HFFc6 (cell line): ENCODE measurements at regions not wholly inside any gene's neighbourhood (a gene's known extent, or its start where the extent isn't known, plus 50 kb on each side); places are given as distances from the start of the nearest gene placed in this dataset.
"Not testable (repeated sequence)": the region's sequence is repeated elsewhere in the genome, so short reads cannot be mapped to it uniquely, and the experiment has no call there.

Experiments
- DNase-seq: peaks from one replicate; pipeline ENCODE4 v3.0.0-alpha.2; 2018
- H3K27ac Mint-ChIP-seq: 2 replicates; pipeline ENCODE4 v1.8.0; 2020; ENCODE audit warnings: mild to moderate bottlenecking, mixed read lengths
- H3K27me3 Mint-ChIP-seq: 2 replicates; pipeline ENCODE4 v1.8.0; 2021; ENCODE audit warnings: mild to moderate bottlenecking, moderate library complexity, mixed read lengths; ENCODE audit not compliant: insufficient read depth
- H3K36me3 Mint-ChIP-seq: 2 replicates; pipeline ENCODE4 v1.8.0; 2021; ENCODE audit warnings: low read depth, mixed read lengths
- H3K4me1 Mint-ChIP-seq: 2 replicates; pipeline ENCODE4 v1.8.0; 2020; ENCODE audit warnings: low read depth, mixed read lengths
- H3K4me3 Mint-ChIP-seq: 2 replicates; pipeline ENCODE4 v1.8.0; 2020; ENCODE audit warnings: mild to moderate bottlenecking, moderate library complexity, mixed read lengths
- H3K9me3 Mint-ChIP-seq: 2 replicates; pipeline ENCODE4 v1.8.0; 2020; ENCODE audit warnings: mild to moderate bottlenecking, mixed read lengths
- TF ChIP-seq, protein P1 (sequence below): fragments of 200-600 bp; sonication (generic); IDR thresholded peaks from 2 replicates; pipeline ENCODE4 v1.5.0; 2021; ENCODE audit warnings: antibody characterized with exemption, mild to moderate bottlenecking

DNA sequence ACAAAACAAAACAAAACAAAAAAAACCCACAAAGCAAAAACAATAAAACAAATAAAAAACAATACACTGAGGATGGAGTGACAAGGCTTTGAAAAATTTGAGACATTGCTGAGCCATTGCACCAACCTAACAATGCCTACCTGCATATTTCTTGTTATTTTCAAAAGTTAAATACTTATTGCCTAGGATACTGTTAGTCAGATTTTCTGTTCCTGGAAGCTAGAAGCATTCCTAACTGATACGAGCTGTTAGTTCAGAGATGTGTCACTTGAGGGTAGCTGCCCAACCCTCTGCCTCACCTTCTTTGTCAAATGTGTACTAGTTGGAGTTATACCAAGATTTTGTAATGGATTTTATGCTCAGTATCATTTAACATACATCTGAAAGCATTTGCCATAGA lies 187.2 kb downstream of the TXNL1 start:
- H3K36me3 Mint-ChIP-seq, result no peaks in the 10 kb centered on the region
- H3K27me3 Mint-ChIP-seq, result no peaks in the 10 kb centered on the region; the same call in 1 of the 2 replicates
- H3K4me3 Mint-ChIP-seq, result no peak overlapping the region
- peaks cover 10% of the 10 kb centered on the region; the same call in 1 of the 2 replicates for H3K4me1 Mint-ChIP-seq
- no peak overlapping the region for H3K27ac Mint-ChIP-seq
- no peak for DNase-seq
- no peaks in the 10 kb centered on the region for H3K9me3 Mint-ChIP-seq
- TF ChIP-seq, protein P1, sequence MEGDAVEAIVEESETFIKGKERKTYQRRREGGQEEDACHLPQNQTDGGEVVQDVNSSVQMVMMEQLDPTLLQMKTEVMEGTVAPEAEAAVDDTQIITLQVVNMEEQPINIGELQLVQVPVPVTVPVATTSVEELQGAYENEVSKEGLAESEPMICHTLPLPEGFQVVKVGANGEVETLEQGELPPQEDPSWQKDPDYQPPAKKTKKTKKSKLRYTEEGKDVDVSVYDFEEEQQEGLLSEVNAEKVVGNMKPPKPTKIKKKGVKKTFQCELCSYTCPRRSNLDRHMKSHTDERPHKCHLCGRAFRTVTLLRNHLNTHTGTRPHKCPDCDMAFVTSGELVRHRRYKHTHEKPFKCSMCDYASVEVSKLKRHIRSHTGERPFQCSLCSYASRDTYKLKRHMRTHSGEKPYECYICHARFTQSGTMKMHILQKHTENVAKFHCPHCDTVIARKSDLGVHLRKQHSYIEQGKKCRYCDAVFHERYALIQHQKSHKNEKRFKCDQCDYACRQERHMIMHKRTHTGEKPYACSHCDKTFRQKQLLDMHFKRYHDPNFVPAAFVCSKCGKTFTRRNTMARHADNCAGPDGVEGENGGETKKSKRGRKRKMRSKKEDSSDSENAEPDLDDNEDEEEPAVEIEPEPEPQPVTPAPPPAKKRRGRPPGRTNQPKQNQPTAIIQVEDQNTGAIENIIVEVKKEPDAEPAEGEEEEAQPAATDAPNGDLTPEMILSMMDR, result no peak

- H3K4me1 Mint-ChIP-seq, result peaks cover 10% of the 10 kb centered on the region; the same call in 1 of the 2 replicates
- H3K27me3 Mint-ChIP-seq, result peaks cover 4% of the 10 kb centered on the region; the same call in 1 of the 2 replicates
- H3K4me3 Mint-ChIP-seq, result no peak overlapping the region
- no peak for DNase-seq
- TF ChIP-seq, protein P1, result no peak
- no peaks in the 10 kb centered on the region for H3K36me3 Mint-ChIP-seq
- H3K9me3 Mint-ChIP-seq, result no peaks in the 10 kb centered on the region
- H3K27ac Mint-ChIP-seq, result no peak overlapping the region
These were observed 189.6 kb downstream of the TXNL1 start for GRCh38 chr18:56448751-56449150.

DNA sequence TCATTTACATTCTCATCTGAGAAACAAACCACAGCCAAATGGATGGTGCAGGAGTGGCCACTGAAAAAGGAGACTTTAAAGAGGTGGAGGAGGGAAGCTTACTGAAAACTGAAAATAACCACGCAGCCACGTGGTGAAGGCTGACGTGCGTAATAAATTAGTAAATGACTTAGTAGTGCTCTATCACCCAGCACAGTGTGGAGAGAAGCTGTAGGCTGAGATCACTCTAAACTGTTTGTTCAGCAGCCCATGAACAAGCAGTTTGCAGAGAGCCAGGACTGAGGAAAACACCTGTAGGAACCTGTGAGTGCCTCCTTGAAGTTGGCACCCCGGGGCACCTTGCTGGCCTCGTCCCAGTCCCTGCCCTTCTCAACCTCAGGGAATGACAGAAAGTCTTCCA lies 193.0 kb downstream of the TXNL1 start:
- H3K27me3 Mint-ChIP-seq, result peaks cover 4% of the 10 kb centered on the region; the same call in 1 of the 2 replicates
- no peak overlapping the region for H3K27ac Mint-ChIP-seq
- H3K4me1 Mint-ChIP-seq, result peaks cover 10% of the 10 kb centered on the region; the same call in 1 of the 2 replicates
- no peak for DNase-seq
- no peaks in the 10 kb centered on the region for H3K9me3 Mint-ChIP-seq
- no peaks in the 10 kb centered on the region for H3K36me3 Mint-ChIP-seq
- TF ChIP-seq, protein P1, result no peak
- no peak overlapping the region for H3K4me3 Mint-ChIP-seq

GRCh38 chr18:56444201-56444600 lies 194.2 kb downstream of the TXNL1 start:
- Mint-ChIP-seq H3K4me3 (no peak overlapping the region), H3K9me3 (no peaks in the 10 kb centered on the region), H3K27me3 (peaks cover 4% of the 10 kb centered on the region; the same call in 1 of the 2 replicates), H3K27ac (no peak overlapping the region), H3K4me1 (peaks cover 10% of the 10 kb centered on the region; the same call in 1 of the 2 replicates), H3K36me3 (no peaks in the 10 kb centered on the region)
- TF ChIP-seq, protein P1, result no peak
- no peak for DNase-seq

DNA sequence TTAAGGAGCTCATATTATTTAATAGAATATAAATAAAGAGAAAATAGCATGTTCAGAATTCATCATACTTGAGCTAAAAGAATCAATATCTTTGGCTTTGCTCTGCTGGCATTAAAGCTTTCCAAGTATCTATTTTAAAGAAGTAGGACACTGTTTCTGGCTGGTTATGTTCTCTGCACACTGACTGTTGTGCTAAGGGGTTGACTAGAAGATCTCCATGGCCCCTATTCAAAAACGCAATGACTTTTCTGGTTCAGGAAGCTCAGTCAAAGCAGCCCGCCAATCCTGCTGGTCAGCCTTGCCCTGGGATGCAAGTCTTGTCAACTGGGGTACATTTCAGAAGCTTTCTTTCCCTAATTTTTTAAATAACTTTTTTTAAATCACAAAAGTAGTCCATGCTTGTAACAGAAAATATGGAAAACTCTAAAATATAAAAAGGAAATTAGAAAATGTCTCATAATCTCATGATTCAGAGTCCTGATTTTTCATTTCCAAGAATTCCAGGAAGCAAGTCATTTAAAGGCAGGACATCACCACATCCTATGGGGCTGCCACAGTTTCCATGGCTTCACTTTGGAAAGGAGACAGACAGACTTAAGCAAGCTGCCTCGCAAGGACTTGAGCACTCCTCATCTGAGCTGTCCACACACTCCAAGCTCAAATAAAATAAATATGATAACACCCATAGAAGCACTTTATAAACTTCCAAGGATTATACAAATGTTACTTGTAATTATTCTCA lies 195.1 kb downstream of the TXNL1 start:
- no peak overlapping the region for H3K27ac Mint-ChIP-seq
- TF ChIP-seq, protein P1, result no peak
- H3K4me1 Mint-ChIP-seq, result peaks cover 8% of the 10 kb centered on the region; the same call in 1 of the 2 replicates
- H3K36me3 Mint-ChIP-seq, result no peaks in the 10 kb centered on the region
- H3K27me3 Mint-ChIP-seq, result peaks cover 4% of the 10 kb centered on the region; the same call in 1 of the 2 replicates
- H3K9me3 Mint-ChIP-seq, result no peaks in the 10 kb centered on the region
- no peak overlapping the region for H3K4me3 Mint-ChIP-seq
- no peak for DNase-seq

GRCh38 chr18:56438480-56438879 lies 199.9 kb downstream of the TXNL1 start:
- not testable (repeated sequence) for H3K4me3 Mint-ChIP-seq, H3K9me3 Mint-ChIP-seq, H3K4me1 Mint-ChIP-seq, H3K27ac Mint-ChIP-seq, DNase-seq, H3K27me3 Mint-ChIP-seq, H3K36me3 Mint-ChIP-seq
